ENCODE measurements at regions not wholly inside any gene's neighbourhood (a gene's known extent, or its start where the extent isn't known, plus 50 kb on each side); places are given as distances from the start of the nearest gene placed in this dataset.
A peak's percentile ranks its signal among the peaks of the same experiment; 100 is the strongest.

- Histone ChIP-seq H3K36me3 (replicated peaks in 1 of 2; ENCODE audit: insufficient read depth in 1 of 2, low read depth in 2 of 2) (peaks cover 0 to 8% of the 10 kb centered on the region in 2 donors), H3K4me1 (peaks cover 32% of the 10 kb centered on the region), H3K27ac (peak overlapping the region; percentile 84 to 96 (median 89)), H3K4me3 (no peak overlapping the region), H3K9me3 (no peaks in the 10 kb centered on the region), H3K27me3 (no peaks in the 10 kb centered on the region)
- TF ChIP-seq POLR2A (IDR thresholded peaks at IDR 0.05) (no peak), CTCF (IDR thresholded peaks at IDR 0.05) (no peak)
- DNase-seq (no peak), ATAC-seq (no peak)
- WGBS, 2 donors = 85 to 92% methylated on average over 21 to 26 of the region's 26 CpGs
- intact Hi-C loops (cut with DNase I) = no loop called here
Observed at GRCh38 chr12:124423761-124424515, 129.0 kb downstream of the RFLNA start.

GRCh38 chr12:124422570-124423523 is 128.0 kb downstream of the RFLNA start:
- H3K36me3 ChIP-seq (replicated peaks in 1 of 2; ENCODE audit: insufficient read depth in 1 of 2, low read depth in 2 of 2) = peaks cover 0 to 8% of the 10 kb centered on the region in 2 donors
- ATAC-seq (peak; percentile 75), DNase-seq (peak; percentile 78 to 95 (median 84))
- H3K27me3 ChIP-seq = no peaks in the 10 kb centered on the region
- peak overlapping the region; percentile 84 to 96 (median 89) for H3K27ac ChIP-seq
- H3K9me3 ChIP-seq = no peaks in the 10 kb centered on the region
- H3K4me3 ChIP-seq = no peak overlapping the region
- TF ChIP-seq CTCF (IDR thresholded peaks at IDR 0.05) = peak in 2 of 7 experiments; percentile 9 to 18
- TF ChIP-seq POLR2A (IDR thresholded peaks at IDR 0.05) = peak in 2 of 3 donors; percentile 28 to 40
- 36 to 41% methylated on average over 11 to 34 of the region's 37 CpGs for WGBS, 2 donors
- intact Hi-C loops (cut with DNase I) = no loop called here
- H3K4me1 ChIP-seq = peaks cover 32% of the 10 kb centered on the region

- Histone ChIP-seq H3K4me1 (peaks cover 32% of the 10 kb centered on the region), H3K27me3 (no peaks in the 10 kb centered on the region), H3K4me3 (no peak overlapping the region), H3K27ac (peak overlapping the region; percentile 84 to 96 (median 89)), H3K36me3 (replicated peaks in 1 of 2; ENCODE audit: insufficient read depth in 1 of 2, low read depth in 2 of 2) (peaks cover 0 to 11% of the 10 kb centered on the region in 2 donors), H3K9me3 (no peaks in the 10 kb centered on the region)
- DNase-seq (peak; percentile 52 to 81 (median 76)), ATAC-seq (peak; percentile 60)
- intact Hi-C loops (cut with DNase I) = no loop called here
- 63% methylated on average over 16 of the region's 16 CpGs; no CpG with 5 or more reads in 1 of the 2 donors for WGBS, 2 donors
- TF ChIP-seq CTCF (IDR thresholded peaks at IDR 0.05) (no peak), POLR2A (IDR thresholded peaks at IDR 0.05) (peak in 1 of 3 donors; percentile 22)
Observed at GRCh38 chr12:124422142-124422569, 127.3 kb downstream of the RFLNA start.

- no peak for TF ChIP-seq CTCF (IDR thresholded peaks at IDR 0.05)
- peak in 1 of 3 donors; percentile 9 for TF ChIP-seq POLR2A (IDR thresholded peaks at IDR 0.05)
- ATAC-seq (no peak), DNase-seq (no peak)
- intact Hi-C loops (cut with DNase I) = no loop called here
- no peaks in the 10 kb centered on the region for H3K27me3 ChIP-seq
- 89 to 97% methylated on average over 11 to 20 of the region's 20 CpGs for WGBS, 2 donors
- H3K36me3 ChIP-seq (replicated peaks in 1 of 2; ENCODE audit: insufficient read depth in 1 of 2, low read depth in 2 of 2) = peaks cover 0 to 9% of the 10 kb centered on the region in 2 donors
- peaks cover 32% of the 10 kb centered on the region for H3K4me1 ChIP-seq
- H3K27ac ChIP-seq = peak overlapping the region in 3 of 4 donors; percentile 84 to 89 (median 89)
- no peak overlapping the region for H3K4me3 ChIP-seq
- H3K9me3 ChIP-seq = no peaks in the 10 kb centered on the region
Observed at GRCh38 chr12:124420996-124421674, 126.2 kb downstream of the RFLNA start.
